Osteocyte (in vitro differentiated cells): ENCODE measurements at regions not wholly inside any gene's neighbourhood (a gene's known extent, or its start where the extent isn't known, plus 50 kb on each side); places are given as distances from the start of the nearest gene placed in this dataset.

Experiments
- DNase-seq: peaks from one replicate; pipeline ENCODE4 v3.0.0; 2021; ENCODE audit warnings: mixed read lengths; ENCODE audit not compliant: unreplicated experiment; ENCODE audit errors: extremely low spot score
- H3K27ac Mint-ChIP-seq: one replicate; pipeline ENCODE4 v1.8.0; 2021; ENCODE audit warnings: mild to moderate bottlenecking, mixed read lengths; ENCODE audit not compliant: unreplicated experiment
- H3K27me3 Mint-ChIP-seq: one replicate; pipeline ENCODE4 v1.8.0; 2021; ENCODE audit warnings: mixed read lengths; ENCODE audit not compliant: unreplicated experiment
- H3K36me3 Mint-ChIP-seq: one replicate; pipeline ENCODE4 v1.8.0; 2021; ENCODE audit warnings: mixed read lengths; ENCODE audit not compliant: unreplicated experiment
- H3K4me1 Mint-ChIP-seq: one replicate; pipeline ENCODE4 v1.8.0; 2021; ENCODE audit warnings: mixed read lengths; ENCODE audit not compliant: unreplicated experiment
- H3K4me3 Mint-ChIP-seq: one replicate; pipeline ENCODE4 v1.8.0; 2021; ENCODE audit warnings: mild to moderate bottlenecking, moderate library complexity, mixed read lengths; ENCODE audit not compliant: unreplicated experiment
- H3K9me3 Mint-ChIP-seq: one replicate; pipeline ENCODE4 v1.8.0; 2021; ENCODE audit warnings: mixed read lengths; ENCODE audit not compliant: unreplicated experiment
- CTCF ChIP-seq: fragments of 200-600 bp; sonication (generic); IDR thresholded peaks from 2 replicates; pipeline ENCODE4 v1.5.0; 2021; ENCODE audit warnings: antibody characterized with exemption, mild to moderate bottlenecking, moderate library complexity

- TF ChIP-seq CTCF: no peak
- Mint-ChIP-seq H3K4me3 (no peak overlapping the region), H3K4me1 (no peaks in the 10 kb centered on the region), H3K27ac (no peak overlapping the region), H3K9me3 (no peaks in the 10 kb centered on the region), H3K27me3 (peaks cover 10% of the 10 kb centered on the region), H3K36me3 (no peaks in the 10 kb centered on the region)
- no peak for DNase-seq
These were observed 373.5 kb downstream of the KCNJ2 start for GRCh38 chr17:70542876-70543275.

- no peaks in the 10 kb centered on the region for H3K4me1 Mint-ChIP-seq
- no peak overlapping the region for H3K27ac Mint-ChIP-seq
- no peak for TF ChIP-seq CTCF
- H3K9me3 Mint-ChIP-seq: no peaks in the 10 kb centered on the region
- H3K4me3 Mint-ChIP-seq: no peak overlapping the region
- H3K27me3 Mint-ChIP-seq: peaks cover 3% of the 10 kb centered on the region
- DNase-seq: no peak
- no peaks in the 10 kb centered on the region for H3K36me3 Mint-ChIP-seq
These were observed 375.0 kb downstream of the KCNJ2 start for GRCh38 chr17:70544317-70544716.

- no peaks in the 10 kb centered on the region for H3K4me1 Mint-ChIP-seq
- H3K27ac Mint-ChIP-seq: no peak overlapping the region
- peak; percentile 67 for TF ChIP-seq CTCF
- peaks cover 24% of the 10 kb centered on the region for H3K27me3 Mint-ChIP-seq
- no peak for DNase-seq
- H3K4me3 Mint-ChIP-seq: no peak overlapping the region
- no peaks in the 10 kb centered on the region for H3K36me3 Mint-ChIP-seq
- no peaks in the 10 kb centered on the region for H3K9me3 Mint-ChIP-seq
These were observed 383.1 kb downstream of the KCNJ2 start for GRCh38 chr17:70552230-70552981.

GRCh38 chr17:70552982-70553334 is 383.6 kb downstream of the KCNJ2 start:
- H3K9me3 Mint-ChIP-seq: no peaks in the 10 kb centered on the region
- no peaks in the 10 kb centered on the region for H3K36me3 Mint-ChIP-seq
- peaks cover 24% of the 10 kb centered on the region for H3K27me3 Mint-ChIP-seq
- no peak for DNase-seq
- no peak overlapping the region for H3K4me3 Mint-ChIP-seq
- no peaks in the 10 kb centered on the region for H3K4me1 Mint-ChIP-seq
- TF ChIP-seq CTCF: no peak
- no peak overlapping the region for H3K27ac Mint-ChIP-seq

- H3K4me1 Mint-ChIP-seq: peaks cover 5% of the 10 kb centered on the region
- DNase-seq: no peak
- H3K4me3 Mint-ChIP-seq: no peak overlapping the region
- no peak overlapping the region for H3K27ac Mint-ChIP-seq
- no peaks in the 10 kb centered on the region for H3K9me3 Mint-ChIP-seq
- TF ChIP-seq CTCF: no peak
- no peaks in the 10 kb centered on the region for H3K36me3 Mint-ChIP-seq
- peaks cover 24% of the 10 kb centered on the region for H3K27me3 Mint-ChIP-seq
These were observed 386.4 kb downstream of the KCNJ2 start for GRCh38 chr17:70555723-70556122.
